Fibroblast of gingiva (primary cell): ENCODE measurements at regions not wholly inside any gene's neighbourhood (a gene's known extent, or its start where the extent isn't known, plus 50 kb on each side); places are given as distances from the start of the nearest gene placed in this dataset.
A peak's percentile ranks its signal among the peaks of the same experiment; 100 is the strongest.

Source experiments
- DNase-seq: peaks from one replicate; pipeline ENCODE4 v3.0.0-alpha.2; 2011; ENCODE audit warnings: low read depth

DNA sequence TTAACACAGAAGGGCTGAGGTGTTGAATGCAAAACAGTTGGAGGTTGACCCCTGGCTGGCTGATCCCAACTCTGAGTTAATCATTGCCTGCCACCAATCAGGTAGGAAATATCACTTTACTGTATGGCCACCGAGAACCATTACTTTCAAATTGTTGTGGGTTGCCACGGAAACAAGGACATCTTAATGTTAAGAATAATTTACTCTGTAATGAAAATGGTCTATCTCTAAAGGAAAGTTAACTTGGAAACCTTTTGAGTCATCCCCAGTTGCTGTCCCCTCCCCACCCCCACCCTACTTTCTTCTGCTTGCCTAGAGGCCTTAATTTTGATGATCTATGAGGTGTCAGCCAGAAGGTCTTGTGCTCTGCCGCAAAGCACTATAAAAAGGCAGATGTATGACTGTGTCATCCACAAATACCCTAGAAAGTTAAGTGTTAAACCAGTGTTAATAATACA, 78.7 kb upstream of the SNRK start:
- DNase-seq = no peak

DNA sequence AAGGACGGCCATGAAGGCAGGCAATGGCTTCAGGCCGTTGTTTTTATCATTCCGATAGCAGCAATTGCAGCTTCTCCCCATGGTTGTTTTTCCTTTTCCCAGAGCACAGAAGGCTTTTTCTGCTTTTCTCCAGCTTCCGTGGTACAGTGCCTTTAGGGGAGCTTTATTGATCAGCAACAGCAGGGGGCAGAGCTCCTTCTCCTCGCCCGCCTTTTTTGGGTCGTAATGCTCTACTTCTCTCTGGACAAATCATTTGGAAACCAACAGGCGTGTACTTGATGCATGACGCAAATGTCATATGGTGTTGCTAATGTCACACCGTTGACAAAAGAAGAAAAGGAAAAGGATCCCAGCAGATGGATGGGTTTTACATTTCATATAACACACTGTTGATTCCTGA, 79.7 kb upstream of the SNRK start:
- DNase-seq = no peak

- no peak for DNase-seq
Observed at GRCh38 chr3:43206105-43206504, 80.2 kb upstream of the SNRK start.

GRCh38 chr3:43203022-43203421, 83.3 kb upstream of the SNRK start:
- DNase-seq = no peak

DNA sequence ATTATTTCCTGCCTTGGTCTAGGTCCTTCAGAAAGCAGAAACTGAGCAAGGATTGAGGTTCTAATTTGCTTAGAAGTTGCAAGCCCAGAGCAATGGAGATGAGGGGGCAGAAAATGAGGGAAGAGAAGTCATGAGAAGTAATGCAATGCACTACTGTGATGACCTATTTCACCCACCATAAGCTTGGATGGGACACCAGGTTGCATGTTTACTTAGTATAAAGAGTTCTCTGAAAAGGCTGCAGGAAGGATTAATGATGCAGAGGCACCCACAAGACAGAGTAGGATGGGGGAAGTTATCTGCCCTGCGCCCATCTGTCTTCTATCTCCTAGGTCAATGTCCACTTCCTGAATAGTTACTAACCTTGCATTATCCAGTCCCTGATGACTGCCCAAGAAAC, 84.8 kb upstream of the SNRK start:
- no peak for DNase-seq

GRCh38 chr3:43199645-43200306, 86.6 kb upstream of the SNRK start:
- no peak for DNase-seq

DNA sequence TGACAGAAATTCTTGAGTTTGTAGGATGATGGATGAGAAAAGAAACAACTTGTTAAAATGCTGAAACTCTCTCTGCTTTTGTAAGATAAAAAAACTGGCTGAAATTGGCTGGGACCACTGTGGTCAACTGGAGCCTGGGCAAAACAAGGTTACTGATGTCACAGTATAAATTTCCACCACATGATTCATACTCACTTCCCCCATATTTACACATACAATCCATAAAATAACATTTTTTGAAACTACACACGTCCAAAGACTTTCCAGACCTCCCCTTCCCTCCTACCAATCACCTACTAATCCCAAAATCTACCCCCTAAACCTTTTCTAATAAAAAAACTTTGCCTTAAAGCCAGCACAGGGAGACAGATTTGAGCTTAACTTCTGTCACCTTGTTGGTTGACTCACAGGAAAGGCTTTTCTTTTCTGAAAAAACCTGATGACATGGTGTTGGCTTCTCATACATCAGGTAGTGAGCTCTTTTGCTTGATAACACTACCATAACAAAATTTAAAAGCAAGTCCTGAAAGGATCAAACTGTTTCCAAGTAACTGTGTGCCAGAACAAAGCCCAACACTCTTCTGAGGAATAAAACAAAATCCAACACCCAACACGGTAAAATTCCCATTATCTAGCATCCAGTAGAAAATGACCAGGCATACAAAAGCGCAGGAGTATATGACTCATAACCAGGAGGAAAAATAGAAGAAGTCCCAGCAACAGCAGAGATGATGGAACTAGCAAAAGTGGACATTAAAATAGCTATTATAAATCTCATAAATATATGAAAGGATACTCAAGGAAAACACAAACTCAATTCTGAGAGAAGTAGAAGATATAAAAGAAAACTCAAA, 87.3 kb upstream of the SNRK start:
- no peak for DNase-seq

GRCh38 chr3:43198301-43198700, 88.0 kb upstream of the SNRK start:
- no peak for DNase-seq

DNA sequence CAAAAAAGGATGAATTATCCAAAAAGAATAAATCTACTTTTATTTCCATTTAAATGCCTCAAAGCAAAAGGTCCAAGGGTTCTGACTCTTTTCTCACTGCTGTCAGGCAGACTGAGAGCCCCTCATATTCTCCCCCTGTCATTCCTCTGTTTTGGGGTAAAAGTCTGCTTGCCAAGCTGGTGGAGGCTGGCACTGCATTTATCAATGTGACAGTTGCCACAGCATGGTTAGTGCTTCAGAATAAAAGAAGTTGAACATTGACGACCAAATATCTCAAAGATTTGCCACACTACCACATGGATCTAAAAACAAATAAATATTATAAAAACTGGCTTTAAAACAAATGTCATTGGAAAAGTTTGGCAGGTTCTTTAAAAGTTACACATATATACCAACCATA, 89.2 kb upstream of the SNRK start:
- DNase-seq = no peak

- no peak for DNase-seq
Observed at GRCh38 chr3:43196721-43197120, 89.6 kb upstream of the SNRK start.

DNA sequence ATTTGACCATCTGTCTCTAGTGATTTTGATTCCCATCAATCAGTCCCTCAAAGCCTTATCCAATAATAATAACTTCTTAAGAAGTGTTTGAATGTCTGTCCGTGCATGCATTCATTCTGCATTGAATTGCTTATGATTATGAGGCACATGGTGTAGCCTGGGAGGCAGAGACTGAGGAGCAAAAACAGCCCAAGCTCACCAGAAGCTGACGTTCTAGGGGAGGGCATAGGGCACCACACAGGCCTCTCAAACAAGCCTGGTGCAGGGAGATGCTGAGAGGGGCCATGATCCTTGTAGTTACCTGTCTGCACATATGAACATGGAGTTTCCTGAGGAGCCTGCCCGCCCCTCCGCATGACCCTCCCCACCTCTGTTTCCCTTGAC, 89.2 kb upstream of the POMGNT2 start:
- no peak for DNase-seq

DNA sequence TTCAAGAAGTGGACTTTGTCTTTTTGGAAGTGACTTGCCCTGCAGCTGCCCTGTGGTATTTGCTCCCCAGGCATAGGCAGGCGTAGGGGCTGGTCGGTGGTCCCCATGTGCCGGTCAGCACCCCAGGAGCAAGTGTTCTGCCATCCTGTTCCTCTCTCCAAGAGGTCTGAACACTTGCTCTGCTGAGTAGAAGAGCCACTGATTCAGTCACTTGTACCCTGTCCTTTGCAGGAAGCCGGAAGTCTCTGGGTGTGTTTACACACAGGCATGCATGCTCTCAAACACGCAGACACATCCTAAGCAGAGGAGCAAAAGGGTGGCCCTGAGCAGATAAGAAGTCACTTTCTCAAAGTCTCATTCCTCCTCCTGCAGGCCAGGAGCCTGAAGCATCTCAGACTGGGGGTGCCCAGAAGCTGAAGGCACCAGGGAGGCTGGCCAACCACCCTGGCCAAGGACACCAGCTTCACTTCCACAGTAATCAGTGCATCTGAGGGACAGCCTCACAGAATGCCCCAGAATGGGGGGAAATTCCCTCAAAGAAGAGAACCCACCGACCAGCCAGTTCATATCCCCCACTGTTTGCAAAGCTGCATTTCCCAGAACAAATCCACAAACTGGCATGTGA, 88.7 kb upstream of the POMGNT2 start:
- no peak for DNase-seq

DNA sequence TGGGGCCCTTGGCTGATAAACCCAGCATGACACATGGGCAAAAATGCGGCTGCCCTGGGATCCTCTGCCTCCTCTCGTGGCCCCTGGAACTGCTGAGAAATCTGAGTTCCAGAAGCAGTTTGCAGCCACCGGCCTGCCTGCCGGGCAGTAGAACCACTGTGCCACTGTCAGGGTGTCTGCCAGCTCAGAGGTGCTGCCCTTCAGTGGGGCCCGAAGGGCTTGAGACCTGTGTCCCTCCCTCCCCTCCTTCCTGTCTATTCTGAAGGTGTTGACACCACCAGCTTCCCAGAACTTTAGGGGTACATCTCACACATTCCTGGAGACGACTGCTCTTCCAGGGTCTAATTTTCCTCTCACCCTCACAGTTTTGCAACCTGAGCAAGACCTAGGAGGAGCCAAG, 88.2 kb upstream of the POMGNT2 start:
- no peak for DNase-seq

GRCh38 chr3:43192028-43192427, 86.1 kb upstream of the POMGNT2 start:
- DNase-seq = no peak

- no peak for DNase-seq
Observed at GRCh38 chr3:43191116-43191515, 85.2 kb upstream of the POMGNT2 start.

- DNase-seq = peak; percentile 20
Observed at GRCh38 chr3:43190670-43191069, 84.8 kb upstream of the POMGNT2 start.

DNA sequence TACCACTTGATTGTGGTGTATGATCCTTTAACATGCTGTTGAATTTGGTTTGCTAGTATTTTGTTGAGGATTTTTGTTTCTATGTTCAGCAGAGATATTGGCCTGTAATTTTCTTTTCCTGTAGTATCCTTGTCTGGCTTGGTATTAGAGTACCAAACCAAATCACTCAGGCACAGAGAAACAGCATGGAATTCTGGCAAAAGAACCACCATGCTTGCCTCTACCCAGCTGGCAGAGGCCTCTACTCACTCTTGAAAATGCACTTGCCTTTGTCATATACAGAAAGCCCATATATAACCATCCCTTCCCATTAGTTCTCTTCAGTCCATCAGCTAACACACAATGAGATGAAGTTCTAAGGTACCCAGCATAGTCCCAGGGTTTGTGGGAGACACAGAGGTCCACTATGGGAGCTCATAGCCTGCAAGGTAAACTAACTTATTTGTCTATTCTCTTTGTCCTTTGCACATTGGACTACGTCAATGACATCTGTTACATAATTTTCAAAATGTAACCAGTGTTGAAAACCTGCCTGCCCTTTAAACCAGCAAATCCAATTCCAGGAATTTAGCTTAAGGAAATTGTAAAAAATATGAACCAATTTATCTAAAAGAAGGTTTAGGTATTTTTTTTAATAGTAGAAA, 82.1 kb upstream of the POMGNT2 start:
- DNase-seq = no peak

DNA sequence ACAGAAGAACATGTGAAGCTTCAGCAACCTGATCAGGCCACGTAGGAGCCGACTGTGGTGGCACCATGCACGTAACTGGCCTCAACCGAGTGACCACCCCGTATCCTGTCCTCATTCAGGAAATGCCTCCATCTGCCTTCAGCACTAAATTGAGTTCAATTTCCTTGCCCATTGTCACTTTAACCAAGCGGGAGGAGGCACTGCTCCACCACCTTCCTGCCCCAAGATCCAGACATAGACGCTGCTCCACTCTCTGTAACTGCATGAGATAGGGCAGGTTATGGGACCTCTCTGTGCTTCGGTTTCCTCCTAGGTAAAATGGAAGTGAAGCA, 80.1 kb upstream of the POMGNT2 start:
- no peak for DNase-seq

DNA sequence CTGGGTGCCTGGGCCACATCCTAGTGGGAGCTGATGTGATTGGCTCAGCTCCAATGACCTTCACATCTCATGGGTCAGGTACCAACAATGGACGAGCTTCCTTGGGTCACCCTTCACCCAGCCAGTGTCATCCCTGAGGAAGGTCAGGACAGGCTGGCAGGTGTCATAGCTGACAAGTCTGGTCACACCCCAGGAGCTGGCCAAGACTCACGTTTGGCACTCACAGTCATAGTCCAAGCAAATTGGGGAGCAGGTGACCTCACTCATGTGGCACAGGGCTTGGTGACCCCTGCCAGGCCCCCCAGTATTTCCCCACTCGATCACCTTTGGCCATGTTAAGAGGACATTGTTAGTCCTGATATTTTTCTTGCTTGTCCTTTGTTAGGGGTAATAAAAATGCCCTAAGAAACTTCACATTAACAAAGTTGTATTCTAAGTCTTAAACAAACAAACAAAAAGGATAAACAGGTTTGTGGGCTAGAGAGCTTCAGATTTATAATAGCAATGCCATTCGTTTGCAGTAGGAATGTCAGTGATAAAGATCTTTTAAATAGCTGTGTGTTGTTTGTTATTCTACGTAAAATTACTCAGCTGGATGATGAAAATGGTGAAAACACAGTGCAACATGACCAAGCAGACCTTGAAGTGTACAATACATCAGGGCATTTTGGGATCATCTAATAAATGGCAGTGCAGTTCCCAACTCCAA, 79.5 kb upstream of the POMGNT2 start:
- peak; percentile 63 for DNase-seq

DNA sequence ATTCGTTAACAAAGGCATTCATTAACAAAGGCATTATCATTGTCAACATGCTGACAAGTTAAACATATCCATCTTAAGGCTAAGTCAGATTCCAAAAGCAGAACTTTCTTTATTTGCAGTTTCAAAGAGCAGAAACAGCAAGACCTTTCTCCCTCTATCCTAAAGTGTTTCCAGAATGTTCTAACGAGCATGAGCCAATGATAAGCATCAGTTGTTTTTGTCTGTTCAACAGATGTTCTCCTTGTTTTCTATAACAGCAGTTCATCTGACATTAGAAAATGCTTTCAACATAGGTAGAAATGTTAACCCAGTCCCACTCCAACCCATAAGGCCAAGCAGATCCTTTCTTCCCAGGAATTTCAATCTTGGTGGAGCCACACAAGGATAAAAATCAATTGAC, 77.6 kb upstream of the POMGNT2 start:
- DNase-seq = peak; percentile 21

DNA sequence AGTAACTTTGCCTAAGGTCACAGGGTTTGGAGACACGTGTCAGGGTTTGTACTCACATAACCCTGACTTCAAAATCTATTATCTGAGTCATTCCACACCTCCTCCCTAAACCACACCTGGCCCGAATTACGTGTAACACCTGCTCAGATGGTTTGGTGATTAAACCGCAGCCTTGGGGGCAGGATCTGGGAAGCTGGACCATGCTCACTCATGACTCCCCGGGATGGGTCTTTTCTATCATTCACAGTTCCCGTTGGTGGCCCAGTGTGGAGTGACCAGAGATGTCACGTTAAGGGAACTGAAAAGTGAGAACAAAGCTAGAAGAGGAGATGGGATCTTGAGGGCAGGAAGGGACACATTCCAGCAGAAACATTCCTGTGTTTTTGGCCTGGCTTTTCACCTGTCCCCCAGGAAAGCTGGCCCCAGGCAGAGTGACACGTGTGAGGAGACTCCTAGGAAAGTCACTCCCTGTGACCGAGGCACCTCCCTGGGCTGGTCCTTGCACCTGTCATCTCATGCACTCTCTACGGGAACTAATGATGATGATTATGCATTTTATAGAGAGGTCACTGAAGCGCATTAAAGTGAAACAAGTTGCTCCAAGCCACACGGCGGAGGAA, 75.4 kb upstream of the POMGNT2 start:
- DNase-seq = no peak

DNA sequence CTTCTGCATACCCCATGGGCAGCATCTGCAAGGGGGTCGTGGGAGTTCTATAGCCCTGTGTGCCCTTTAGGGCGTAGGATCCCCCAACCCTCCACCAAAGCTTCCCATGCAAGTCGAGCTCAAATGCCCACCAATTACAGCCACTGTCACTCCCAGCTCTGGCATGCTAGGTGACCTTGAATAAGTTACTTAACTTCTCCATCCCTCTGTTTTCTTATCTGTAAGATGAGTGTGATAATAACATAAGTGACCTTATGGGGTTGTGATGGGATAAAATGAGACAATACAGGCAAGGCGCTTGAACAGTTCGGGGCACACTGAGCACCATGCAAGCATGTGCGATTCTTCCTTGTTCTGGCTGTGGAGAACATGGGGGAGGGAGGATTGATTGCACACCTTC, 74.8 kb upstream of the POMGNT2 start:
- no peak for DNase-seq
